ENCODE measurements at regions not wholly inside any gene's neighbourhood (a gene's known extent, or its start where the extent isn't known, plus 50 kb on each side); places are given as distances from the start of the nearest gene placed in this dataset.
"Not testable (repeated sequence)": the region's sequence is repeated elsewhere in the genome, so short reads cannot be mapped to it uniquely, and the experiment has no call there.

- not testable (repeated sequence) for TF ChIP-seq JUN (IDR thresholded peaks at IDR 0.05; ENCODE audit: borderline replicate concordance, low read depth, low read length); JUN (CRISPR knock-in tag; IDR thresholded peaks at IDR 0.05; ENCODE audit: borderline replicate concordance); HDAC1 (IDR thresholded peaks at IDR 0.05); EP300 (IDR thresholded peaks at IDR 0.05; ENCODE audit: low read length); RBM15 (IDR thresholded peaks at IDR 0.05; ENCODE audit: insufficient read depth, low read length); ZC3H11A (IDR thresholded peaks at IDR 0.05; ENCODE audit: low read depth, low read length)
- TF ChIP-seq, protein P1, sequence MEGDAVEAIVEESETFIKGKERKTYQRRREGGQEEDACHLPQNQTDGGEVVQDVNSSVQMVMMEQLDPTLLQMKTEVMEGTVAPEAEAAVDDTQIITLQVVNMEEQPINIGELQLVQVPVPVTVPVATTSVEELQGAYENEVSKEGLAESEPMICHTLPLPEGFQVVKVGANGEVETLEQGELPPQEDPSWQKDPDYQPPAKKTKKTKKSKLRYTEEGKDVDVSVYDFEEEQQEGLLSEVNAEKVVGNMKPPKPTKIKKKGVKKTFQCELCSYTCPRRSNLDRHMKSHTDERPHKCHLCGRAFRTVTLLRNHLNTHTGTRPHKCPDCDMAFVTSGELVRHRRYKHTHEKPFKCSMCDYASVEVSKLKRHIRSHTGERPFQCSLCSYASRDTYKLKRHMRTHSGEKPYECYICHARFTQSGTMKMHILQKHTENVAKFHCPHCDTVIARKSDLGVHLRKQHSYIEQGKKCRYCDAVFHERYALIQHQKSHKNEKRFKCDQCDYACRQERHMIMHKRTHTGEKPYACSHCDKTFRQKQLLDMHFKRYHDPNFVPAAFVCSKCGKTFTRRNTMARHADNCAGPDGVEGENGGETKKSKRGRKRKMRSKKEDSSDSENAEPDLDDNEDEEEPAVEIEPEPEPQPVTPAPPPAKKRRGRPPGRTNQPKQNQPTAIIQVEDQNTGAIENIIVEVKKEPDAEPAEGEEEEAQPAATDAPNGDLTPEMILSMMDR (IDR thresholded peaks at IDR 0.05 in 2 of 3, conservative IDR thresholded peaks at IDR 0.05 in 1 of 3; ENCODE audit: insufficient read depth in 2 of 3, low read depth in 1 of 3, low read length in 3 of 3): not testable (repeated sequence)
- TF ChIP-seq, protein P2, sequence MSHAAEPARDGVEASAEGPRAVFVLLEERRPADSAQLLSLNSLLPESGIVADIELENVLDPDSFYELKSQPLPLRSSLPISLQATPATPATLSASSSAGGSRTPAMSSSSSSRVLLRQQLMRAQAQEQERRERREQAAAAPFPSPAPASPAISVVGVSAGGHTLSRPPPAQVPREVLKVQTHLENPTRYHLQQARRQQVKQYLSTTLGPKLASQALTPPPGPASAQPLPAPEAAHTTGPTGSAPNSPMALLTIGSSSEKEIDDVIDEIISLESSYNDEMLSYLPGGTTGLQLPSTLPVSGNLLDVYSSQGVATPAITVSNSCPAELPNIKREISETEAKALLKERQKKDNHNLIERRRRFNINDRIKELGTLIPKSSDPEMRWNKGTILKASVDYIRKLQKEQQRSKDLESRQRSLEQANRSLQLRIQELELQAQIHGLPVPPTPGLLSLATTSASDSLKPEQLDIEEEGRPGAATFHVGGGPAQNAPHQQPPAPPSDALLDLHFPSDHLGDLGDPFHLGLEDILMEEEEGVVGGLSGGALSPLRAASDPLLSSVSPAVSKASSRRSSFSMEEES (CRISPR knock-in tag; IDR thresholded peaks at IDR 0.05): not testable (repeated sequence)
Observed at GRCh38 chr13:109934520-109934919, 148.1 kb upstream of the IRS2 start.
